ENCODE measurements at regions not wholly inside any gene's neighbourhood (a gene's known extent, or its start where the extent isn't known, plus 50 kb on each side); places are given as distances from the start of the nearest gene placed in this dataset.
"Not testable (repeated sequence)": the region's sequence is repeated elsewhere in the genome, so short reads cannot be mapped to it uniquely, and the experiment has no call there.

DNA sequence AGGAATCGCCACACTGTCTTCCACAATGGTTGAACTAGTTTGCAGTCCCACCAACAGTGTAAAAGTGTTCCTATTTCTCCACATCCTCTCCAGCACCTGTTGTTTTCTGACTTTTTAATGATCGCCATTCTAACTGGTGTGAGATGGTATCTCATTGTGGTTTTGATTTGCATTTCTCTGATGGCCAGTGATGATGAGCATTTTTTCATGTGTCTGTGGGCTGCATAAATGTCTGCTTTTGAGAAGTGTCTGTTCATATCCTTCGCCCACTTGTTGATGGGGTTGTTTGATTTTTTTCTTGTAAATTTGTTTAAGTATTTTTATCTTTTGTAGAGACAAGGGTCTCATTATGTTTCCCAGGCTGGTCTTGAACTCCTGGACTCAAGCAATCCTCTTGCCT, 128.5 kb downstream of the EMP1 start:
- not testable (repeated sequence) for DNase-seq (ENCODE audit: low spot score); ATAC-seq

DNA sequence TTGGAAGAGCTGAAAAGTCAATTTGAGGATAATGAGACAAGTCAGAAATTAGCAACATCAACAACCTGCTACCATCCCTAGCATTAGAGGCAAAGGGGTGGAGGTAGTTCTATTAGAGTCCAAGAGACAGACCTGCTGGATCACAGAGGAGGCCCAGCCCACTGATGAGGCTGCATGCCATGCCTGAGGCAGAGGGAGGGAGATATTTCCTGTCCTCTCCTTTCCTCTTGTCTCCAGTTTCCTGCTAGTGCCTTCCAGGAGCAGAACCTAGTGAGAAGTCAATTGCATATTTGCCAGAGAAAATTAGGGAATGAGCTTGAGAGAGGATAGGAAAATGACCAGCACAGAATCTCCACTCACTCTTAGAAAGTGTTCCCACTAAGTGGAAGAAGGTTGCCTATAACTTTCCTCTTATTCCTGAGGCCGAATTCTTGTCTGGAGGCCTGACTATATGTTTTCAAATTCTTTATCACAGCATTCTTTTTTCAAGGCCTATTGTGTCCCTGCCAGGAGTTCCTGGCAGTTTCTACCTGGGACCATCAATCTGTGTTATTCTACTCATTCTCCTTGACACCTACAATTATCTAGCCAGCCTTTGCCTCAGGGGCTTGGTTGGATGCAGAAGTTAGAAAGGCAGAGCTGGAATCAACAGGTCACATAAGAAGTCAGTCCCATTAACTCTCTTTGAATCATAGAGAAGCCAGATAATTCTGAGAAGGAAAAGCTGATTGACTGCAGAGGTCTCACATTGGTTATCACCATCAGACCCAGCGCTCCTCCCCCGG, 121.9 kb downstream of the EMP1 start:
- no peak for ATAC-seq

DNA sequence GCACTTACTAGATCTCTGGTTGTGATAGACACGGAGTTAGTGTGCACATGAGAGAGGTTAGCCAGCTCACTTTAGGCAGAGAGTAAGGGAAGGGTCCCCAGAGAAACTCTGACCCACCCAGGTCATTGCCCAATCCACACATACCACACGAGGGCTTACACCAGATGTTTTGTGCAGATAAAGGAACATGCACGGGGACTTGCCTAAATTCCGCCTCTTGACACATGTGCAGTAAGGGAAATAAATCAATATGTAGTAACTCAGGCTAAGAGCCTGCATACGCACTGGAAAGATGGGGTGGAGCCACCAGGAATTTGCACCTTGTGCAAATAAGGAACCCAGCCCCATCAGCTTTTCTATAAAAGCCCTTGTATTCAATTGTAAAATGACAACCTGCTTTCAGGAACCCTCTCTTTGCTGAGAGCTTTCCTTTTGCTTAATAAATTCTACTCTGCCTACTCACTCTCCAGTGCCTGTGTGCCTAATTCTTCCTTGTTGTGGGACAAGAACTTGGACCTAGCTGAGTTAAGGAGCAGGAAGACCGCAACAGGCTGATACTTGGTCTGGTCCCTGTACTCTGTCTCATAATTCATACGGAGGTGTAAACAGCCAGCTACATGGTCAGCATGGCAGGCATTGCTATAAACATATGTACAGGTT, 120.2 kb downstream of the EMP1 start:
- no peak for DNase-seq (ENCODE audit: low spot score)
- ATAC-seq: no peak

More for the DNA sequence above, 121.9 kb downstream of the EMP1 start:
- DNase-seq (ENCODE audit: low spot score): no peak

DNA sequence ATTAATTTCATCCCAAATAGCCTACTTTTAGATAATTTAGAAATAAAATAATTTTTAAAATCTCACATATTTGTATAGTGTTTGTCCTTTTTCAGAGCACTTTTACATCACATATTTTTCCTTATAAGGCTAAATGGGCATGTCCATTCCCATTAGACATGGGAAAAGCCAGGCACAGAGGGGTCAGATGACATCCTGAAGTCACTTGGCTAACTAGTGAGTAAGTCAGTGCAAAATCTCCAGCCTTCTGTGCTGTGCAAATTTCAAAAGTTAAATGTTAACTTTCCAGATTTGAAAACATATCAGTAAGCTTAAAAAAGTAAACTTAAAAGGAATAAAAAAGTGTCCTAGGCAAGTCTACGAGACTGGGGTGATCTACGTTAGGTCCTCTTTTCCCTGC, 117.4 kb downstream of the EMP1 start:
- no peak for ATAC-seq
- DNase-seq (ENCODE audit: low spot score): no peak

DNA sequence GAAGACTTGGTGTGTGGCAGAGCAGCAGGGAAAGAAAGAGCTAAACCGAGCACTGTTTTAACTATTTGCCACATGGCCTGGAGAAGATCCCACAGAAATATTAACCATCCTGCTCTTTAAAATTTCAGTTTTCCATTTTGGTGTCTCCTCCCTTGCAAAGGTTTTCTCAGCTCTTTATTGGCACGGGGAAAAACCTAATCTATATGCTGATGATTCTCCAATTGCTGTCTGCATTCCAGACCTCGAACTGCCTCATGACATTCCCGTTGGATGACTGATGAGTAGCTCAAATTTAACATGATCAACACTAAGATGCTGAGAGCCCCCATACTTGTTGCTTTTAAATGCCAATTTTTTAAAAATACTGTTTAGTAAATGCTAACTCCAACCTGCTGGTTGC, 115.0 kb downstream of the EMP1 start:
- ATAC-seq (no peak), DNase-seq (ENCODE audit: low spot score) (no peak)

DNA sequence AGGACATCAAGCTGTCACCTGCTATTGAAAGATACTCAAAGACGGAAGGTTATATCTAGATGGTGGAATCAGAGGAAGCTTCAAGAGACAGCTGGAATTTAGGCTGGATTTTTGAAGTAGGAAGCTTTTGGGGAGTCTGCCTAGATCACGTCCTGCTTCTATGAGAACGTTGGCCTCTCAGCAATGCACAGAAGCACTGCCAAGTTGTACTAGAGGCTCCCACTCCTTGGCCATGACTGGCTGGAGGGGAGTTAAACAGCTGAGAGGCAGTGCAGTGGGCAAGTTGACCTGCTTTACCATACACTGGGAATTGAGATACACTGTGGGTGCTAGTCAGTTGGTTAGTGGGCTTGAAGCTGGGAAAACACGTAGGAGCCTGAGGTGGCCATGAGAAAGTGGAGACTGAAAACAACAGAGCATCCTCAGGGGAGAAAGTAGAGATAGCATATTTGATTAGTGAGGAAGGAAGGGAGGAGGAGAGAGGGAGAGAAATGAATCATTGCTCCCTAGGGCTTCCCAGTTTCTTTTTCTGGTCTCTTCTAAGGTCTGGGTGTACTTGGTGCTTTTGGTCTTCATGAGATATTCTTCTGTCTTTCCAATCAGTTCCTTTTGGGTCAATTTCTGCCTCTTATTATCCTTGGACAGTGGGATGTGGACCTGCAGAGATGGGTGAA, 110.8 kb downstream of the EMP1 start:
- no peak for DNase-seq (ENCODE audit: low spot score)
- no peak for ATAC-seq

DNA sequence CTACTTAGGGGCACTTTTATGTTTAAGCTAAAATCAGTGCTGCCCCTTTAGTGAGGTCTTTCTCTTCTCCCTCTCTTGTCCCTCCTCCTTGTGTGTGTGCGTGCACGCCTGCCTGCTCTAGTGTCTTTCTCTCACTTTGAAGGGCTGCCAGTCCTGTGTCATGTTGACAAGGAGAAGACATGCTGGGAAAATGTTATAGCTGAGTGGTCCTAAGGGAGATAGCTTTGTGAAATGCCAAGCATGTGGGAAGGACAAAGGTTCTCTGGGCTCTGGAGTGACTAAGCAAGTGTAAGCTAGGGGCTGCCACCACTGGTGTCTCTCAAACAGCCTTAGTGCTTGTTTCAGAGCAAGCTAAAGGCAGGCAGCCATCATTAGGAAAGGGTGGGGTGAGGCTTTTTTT, 108.4 kb downstream of the EMP1 start:
- no peak for DNase-seq (ENCODE audit: low spot score)
- no peak for ATAC-seq

DNA sequence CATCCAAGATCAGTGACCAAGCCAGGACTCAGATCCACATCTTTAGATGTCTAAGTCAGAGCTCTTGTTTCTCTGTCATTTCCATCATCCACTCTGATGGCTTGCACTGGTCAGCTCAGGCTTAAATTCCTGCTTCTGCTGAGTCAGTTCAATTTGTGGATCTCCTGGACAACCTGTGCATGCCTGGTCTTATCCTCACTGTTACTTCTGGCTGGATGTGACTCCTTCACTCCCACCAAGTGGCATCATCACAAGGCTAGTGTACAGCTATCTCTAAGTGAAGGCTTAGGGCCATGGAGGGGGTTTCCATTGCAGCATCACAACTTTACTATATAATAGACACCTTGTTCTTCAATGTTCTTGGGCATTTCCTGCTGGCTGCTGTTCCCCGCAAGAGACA, 102.9 kb downstream of the EMP1 start:
- DNase-seq (ENCODE audit: low spot score) (no peak), ATAC-seq (no peak)

DNA sequence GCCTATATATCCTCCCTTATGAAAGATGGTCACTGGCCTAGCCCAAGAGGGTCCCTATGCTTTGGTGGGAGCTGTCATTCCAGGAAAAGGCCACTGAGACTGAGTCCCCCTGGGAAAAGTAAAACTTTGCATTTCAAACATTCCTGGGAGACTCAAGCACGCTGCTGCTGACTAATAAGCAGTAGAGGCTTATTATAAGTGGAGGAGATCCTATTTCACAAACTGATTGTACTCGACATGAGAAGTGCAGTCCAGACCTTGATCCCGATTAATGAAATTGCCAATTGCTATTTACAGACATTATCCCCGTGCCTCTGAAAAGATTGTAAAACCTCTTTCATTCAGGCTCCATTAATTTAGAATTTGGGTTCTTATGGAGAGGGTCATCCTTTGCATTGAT, 96.6 kb downstream of the EMP1 start:
- ATAC-seq (no peak), DNase-seq (ENCODE audit: low spot score) (no peak)

DNA sequence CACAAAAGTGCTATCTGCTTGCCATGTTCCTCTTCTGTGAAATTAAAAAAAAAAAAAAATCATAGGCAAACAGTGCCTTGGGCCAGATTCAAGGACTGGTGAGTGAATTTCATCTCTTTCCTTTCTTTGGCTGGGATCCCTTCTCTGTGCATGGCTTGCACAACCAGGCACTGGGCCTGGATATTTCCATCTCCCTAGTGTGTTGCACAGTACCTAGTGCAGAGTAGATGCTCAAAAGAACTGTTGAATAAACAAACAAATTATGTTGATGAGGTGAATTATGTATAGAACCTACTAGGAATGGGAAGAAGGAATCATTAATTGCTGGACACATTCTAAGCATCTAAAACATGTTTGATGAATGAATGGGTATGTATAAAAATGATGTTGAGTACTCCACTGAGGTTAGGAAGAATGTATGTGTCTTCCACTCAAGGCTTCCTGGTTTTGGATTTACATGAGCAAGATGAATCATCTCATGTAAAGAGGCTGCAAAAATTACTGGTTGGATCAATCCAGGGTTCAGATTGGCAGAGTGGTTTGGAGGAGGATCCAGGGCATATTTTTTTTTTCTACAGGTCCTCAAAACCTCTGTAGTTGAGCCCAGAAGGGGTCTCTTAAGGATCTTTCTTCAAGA, 93.2 kb downstream of the EMP1 start:
- ATAC-seq (peak; percentile 92), DNase-seq (ENCODE audit: low spot score) (peak; percentile 57)

DNA sequence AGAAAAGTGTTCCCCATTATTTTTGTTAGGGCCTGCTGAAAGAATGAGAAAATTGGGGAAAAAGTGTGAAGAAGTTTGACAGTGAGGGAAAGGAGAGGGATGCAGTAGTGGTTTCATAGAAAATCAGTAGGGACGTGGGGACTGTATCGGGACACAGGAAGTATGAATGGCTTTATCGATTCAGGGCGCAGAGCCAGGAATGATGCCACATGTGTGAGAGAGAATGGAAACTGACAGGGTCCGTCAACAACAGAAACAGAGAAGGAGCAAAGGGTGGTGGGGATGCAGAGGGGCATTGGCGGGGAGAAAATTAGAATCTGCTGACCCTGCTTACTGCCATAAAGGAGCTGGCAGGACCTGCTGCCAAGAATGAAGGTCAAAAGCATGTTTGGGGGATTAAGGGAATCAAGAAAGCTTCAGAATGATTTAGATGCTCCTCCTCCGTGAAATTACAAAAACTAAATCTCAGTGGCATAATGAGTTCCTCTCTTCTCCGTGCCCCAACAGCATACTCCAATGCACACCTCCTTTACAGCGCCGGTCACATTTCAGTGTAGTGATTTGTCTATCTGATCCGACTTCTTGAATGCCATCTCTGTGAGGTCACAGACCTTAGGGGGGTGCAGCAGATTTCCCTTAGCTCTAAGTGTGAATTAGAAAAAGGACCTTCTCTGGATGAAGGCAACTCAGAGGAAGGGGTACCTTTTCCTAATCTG, 92.6 kb downstream of the EMP1 start:
- peak; percentile 73 for ATAC-seq
- DNase-seq (ENCODE audit: low spot score): peak; percentile 72

DNA sequence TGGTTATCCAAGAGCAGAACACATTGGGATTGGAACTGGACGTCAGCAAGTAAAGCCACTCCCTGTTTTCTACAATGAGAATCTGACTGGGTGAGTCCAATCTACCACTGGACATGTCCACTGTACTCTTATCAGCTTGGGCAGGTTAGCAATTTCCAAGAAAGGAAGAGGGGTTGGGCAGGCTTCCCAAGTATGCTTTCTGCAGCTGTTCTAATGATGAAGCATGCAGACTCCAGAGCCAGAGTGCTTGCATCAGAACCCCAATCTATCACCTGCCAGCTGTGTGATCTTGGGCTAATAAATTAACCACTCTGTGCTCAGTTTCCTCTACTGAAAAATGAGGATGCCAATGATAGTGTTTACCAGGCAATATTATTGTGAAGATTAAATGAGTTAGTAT, 92.0 kb downstream of the EMP1 start:
- DNase-seq (ENCODE audit: low spot score) (no peak), ATAC-seq (no peak)

DNA sequence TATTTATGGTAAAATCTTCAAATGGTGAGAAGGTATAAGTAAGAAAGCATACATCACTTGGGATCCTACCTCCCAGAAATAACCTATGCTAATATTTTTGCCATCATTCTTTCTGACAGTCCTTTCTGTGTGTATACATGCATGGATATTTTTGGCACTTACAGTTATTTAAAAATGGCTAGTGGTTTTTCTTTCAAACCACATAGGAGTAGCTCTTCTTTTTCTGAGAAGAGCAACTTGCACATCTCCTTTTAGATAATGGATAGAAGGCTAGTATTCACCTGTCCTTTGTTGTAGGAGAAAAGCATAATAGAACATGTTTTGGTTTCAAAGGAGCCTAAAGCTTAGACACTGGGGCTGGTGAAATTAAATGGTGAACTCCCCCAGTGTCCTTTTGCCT, 87.3 kb downstream of the EMP1 start:
- DNase-seq (ENCODE audit: low spot score) (no peak), ATAC-seq (no peak)

DNA sequence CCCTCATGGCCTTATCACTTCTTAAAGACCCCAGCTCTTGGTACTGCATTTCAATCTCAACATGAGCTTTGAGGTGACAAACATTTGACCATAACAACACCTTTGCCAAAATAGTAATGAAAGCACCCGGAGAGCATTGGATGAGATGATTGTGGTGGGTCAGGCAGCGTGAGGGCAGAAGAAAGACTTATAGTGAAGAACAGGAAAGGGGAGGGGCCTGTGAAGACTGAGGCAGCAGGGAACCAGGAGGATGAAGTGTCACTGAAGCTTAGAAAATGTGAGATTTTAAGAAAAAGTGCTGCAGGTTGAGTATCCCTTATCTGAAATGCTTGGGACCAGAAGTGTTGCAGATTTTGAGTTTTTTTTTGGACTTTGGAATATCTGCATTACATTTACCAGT, 86.3 kb downstream of the EMP1 start:
- DNase-seq (ENCODE audit: low spot score) (no peak), ATAC-seq (no peak)

DNA sequence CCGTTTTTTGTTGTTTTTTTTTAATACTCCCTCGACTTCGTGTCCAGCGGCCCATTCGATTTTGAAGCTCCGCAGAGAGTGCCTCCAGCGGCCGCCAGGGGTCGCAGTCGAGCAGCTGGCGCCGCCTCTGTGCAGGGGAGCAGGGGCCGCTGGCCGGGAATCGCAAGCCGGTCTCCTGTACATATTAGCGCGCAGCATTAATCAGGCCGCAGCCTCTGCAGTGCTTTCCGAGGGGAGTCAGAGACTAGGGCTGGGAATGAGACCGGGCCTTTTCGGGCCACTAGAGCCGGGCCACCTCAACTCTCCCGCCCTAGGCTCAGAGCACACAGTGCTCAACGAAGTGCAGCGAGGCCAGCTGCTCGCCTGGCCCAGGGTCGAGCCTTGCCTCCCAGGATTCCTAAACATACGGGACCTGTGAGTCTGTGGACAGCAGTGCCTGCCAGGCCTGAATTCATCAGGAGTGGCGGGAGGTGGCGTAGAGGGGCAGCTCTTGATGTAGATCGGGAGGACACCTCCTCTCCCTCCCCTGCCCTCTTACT, 81.8 kb downstream of the EMP1 start:
- ATAC-seq (peak; percentile 99), DNase-seq (ENCODE audit: low spot score) (peak; percentile 70)

DNA sequence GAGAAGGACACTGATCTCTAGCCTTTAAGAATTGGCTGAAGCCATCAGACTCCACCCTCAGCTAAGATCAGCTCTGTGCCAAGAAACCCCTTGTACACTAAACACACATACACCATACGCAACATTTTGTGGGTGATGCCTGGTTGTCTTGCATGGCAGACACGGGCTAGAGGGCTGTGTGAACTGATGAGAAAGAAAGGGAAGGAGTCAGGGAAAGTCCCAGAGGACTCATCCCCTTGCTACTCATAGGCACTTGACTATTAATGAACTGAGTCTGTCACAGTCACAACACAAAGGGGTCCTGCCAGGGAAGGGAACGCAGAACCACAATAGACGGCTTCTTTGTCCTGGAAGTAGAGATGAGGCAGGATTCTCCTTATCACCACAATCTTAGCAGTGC, 80.8 kb downstream of the EMP1 start:
- ATAC-seq (no peak), DNase-seq (ENCODE audit: low spot score) (no peak)

DNA sequence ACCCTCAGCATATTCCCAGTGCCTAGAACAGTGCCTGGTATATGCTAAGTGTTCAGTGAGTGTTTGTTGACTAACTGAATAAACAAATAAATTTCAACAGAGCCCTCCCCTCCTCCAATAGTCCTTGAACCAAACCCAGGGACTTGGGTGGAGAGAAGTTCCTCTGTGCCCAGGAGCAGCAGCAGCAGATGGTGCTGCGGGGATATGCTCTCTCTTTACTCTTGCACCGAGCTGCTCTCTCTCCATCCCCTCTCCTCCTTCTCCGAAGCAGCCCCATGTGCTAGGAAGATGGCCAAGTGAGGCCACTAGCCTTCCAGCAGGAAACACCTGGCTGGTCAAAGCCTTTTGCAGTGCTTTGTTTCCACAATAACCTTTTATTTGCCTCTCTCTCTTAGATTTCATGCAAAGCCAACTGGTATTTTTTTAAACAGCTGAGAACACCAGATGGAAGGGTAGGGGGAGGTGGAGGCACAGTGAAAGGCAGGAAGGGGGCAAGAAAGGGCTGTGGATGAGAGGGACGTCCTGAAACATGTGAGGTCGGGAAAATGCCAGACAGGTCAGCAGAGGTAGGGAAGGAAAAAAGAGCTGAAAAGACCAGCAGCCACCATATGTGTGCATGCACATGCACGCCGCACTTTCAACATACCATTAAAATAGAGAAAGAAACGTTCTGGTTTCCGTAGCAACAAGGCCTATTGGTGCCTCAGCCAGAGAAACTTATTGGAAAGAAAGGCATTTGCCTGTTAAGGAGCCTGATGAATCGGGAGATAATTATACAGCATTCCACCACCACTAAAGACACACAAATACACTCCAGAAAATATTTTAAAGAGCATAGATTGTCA, 78.9 kb downstream of the EMP1 start:
- no peak for ATAC-seq
- DNase-seq (ENCODE audit: low spot score): no peak

DNA sequence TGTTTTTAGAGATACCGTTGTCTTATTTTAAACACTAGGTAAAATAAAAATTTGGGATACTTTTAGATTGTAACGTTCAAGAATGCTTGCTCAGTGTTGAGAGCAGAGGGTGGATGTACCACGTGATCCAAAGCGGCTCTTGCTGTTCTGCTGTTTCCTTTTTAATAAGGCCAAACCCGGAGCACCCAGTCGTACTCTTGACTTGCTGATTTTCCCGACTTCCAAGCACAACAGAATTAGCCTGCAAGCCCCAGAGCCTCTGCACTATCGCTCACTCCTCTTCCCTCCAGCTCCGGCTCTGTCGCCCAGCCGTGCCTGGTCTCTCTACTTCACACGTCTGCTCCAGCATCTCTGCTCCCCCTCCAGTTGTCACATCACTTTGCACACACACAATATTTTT, 77.3 kb downstream of the EMP1 start:
- ATAC-seq: no peak

DNA sequence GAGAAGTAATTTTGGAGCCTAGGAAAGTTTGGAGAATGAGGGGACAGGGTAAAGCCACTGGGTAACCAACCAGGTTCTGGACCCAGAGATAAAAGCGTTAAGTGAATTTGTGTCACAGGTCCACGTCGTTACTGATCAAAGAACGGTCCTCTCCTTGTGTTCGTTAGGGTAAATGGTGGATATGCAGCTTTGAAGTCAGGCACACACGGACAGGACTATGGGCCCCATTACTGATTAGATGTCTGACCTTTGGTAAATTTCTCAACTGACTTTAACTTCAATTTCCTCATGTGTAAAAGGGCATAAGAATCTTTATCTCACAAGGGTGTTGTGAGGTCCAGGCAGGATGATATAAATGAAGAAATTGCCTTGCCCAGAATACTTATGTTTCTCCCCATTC, 76.6 kb downstream of the EMP1 start:
- ATAC-seq (peak; percentile 23), DNase-seq (ENCODE audit: low spot score) (no peak)

More for the DNA sequence above, 77.3 kb downstream of the EMP1 start:
- DNase-seq (ENCODE audit: low spot score): no peak

DNA sequence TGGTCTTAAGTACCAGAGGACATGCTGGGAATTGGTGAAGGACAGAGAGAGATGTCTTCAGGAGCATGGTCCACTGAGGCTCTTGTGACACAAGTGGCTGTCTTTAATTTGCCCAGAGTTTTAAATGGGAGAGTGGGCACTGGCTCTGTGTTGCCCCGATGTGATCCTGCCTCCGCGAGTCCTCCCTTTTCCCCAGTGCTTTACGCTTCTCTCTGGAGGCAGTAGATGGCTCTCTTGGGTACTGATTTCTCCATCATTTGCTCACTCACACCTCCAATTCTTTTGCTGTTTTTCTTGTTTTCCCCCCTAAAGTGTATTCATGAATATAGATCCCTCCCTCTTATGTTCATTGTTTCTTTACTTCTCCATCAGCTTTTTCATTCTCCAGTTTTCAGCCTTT, 74.3 kb downstream of the EMP1 start:
- ATAC-seq (no peak), DNase-seq (ENCODE audit: low spot score) (no peak)

Data from left lobe of liver (tissue), 2 donors.